ENCODE measurements at regions not wholly inside any gene's neighbourhood (a gene's known extent, or its start where the extent isn't known, plus 50 kb on each side); places are given as distances from the start of the nearest gene placed in this dataset.

DNA sequence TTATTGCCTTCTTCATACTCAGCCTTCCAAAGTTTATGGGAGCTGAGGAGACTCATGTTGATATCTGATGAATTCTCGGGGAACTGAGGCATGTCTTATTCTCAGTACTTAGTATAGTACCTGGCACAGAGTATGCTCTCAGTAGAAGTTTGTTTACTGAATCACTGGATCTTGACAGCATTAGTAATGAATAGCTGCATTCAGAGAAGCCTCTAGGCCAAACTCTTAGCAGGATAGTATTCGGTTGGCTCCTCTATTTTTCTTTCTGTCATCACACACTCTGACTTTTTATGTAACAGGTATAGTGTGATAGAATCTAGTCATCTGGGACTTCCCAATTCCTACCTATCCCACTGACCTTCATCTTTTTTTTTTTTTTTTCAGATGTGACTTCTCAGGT, 566.4 kb upstream of the MAN1A1 start (continued):
- no peak for TF ChIP-seq POLR2AphosphoS5 (IDR thresholded peaks at IDR 0.05; ENCODE audit: low read depth, low read length)

DNA sequence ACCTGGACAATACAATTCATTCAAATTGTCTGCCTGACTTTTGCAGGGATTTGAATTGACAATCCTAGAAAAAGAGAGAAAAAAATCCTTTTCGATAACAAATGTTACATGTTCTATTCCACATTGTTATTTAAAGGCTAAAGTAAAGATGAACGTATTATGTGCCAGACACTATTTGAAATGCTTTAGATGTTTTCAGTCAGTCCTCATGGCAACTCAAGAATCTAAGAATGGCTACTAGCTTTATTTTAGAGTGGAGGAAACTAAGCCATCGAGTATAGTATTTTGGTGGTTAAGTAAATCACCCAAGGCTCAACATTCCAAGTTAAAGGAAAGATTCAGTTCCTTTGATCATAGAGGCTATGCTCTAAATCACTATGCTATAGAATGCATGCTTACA, 558.6 kb upstream of the MAN1A1 start:
- H3K18ac ChIP-seq (ENCODE audit: extremely low read depth, low read length): no peak overlapping the region
- no peaks in the 10 kb centered on the region for H3K27me3 ChIP-seq (replicated peaks in 1 of 4; ENCODE audit: control insufficient read depth in 3 of 4, extremely low read depth in 1 of 4, insufficient read depth in 3 of 4, low read length in 3 of 4)
- DNase-seq (ENCODE audit: low read depth in 1 of 2, low spot score in 2 of 2) (no peak), FAIRE-seq (no peak)
- H3K4me2 ChIP-seq (ENCODE audit: insufficient read depth in 1 of 2, low read depth in 2 of 2, low read length in 2 of 2): no peak overlapping the region
- no peaks in the 10 kb centered on the region for H4K20me1 ChIP-seq (replicated peaks in 1 of 2; ENCODE audit: control insufficient read depth in 1 of 2, insufficient read depth in 2 of 2, low read length in 2 of 2)
- no peaks in the 10 kb centered on the region for H3K23me2 ChIP-seq (ENCODE audit: low read depth, low read length)
- no peak overlapping the region for H3K4me3 ChIP-seq (ENCODE audit: extremely low read depth in 1 of 4, insufficient read depth in 2 of 4, low read depth in 3 of 4, low read length in 4 of 4)
- no peak overlapping the region for H4K91ac ChIP-seq (replicated peaks; ENCODE audit: insufficient read length, low read length)
- CTCF ChIA-PET (ENCODE audit: partially characterized antibody): no interaction called here
- no peak overlapping the region for H2BK5ac ChIP-seq (ENCODE audit: low read depth, low read length)
- H2AFZ ChIP-seq (ENCODE audit: low read length): no peak overlapping the region
- H2BK120ac ChIP-seq (replicated peaks; ENCODE audit: low read depth, low read length): no peak overlapping the region
- no peaks in the 10 kb centered on the region for H3K79me2 ChIP-seq (ENCODE audit: control insufficient read depth in 1 of 2, insufficient read depth in 2 of 2, low read length in 2 of 2)
- H3K56ac ChIP-seq (replicated peaks; ENCODE audit: insufficient read length, low read depth, low read length): no peak overlapping the region
- no peak overlapping the region for H4K8ac ChIP-seq (ENCODE audit: extremely low read depth, insufficient read depth, low read length)
- no peaks in the 10 kb centered on the region for H3K36me3 ChIP-seq (ENCODE audit: control insufficient read depth in 2 of 4, insufficient read depth in 4 of 4, low read length in 3 of 4)
- no peak overlapping the region for H3K23ac ChIP-seq (ENCODE audit: insufficient read length)
- POLR2A ChIA-PET (ENCODE audit: partially characterized antibody): no interaction called here
- no peak overlapping the region for H2BK20ac ChIP-seq (ENCODE audit: low read length)
- H3K9ac ChIP-seq (replicated peaks in 1 of 4; ENCODE audit: extremely low read depth in 1 of 4, low read depth in 3 of 4, low read length in 3 of 4): no peak overlapping the region
- H2BK15ac ChIP-seq (ENCODE audit: low read length): no peak overlapping the region
- no peak overlapping the region for H3K27ac ChIP-seq (ENCODE audit: low read depth, low read length)
- H2BK12ac ChIP-seq (ENCODE audit: low read depth, low read length): no peak overlapping the region
- H4K5ac ChIP-seq (ENCODE audit: insufficient read length, low read depth, low read length): no peak overlapping the region
- no peak for TF ChIP-seq TCF12 (IDR thresholded peaks at IDR 0.05; ENCODE audit: low read depth, low read length)
- TF ChIP-seq TAF1 (IDR thresholded peaks at IDR 0.05; ENCODE audit: low read depth, low read length): no peak
- no peak for TF ChIP-seq KDM5A (IDR thresholded peaks at IDR 0.05; ENCODE audit: low read length)
- no peak for TF ChIP-seq HDAC6 (IDR thresholded peaks at IDR 0.05; ENCODE audit: low read depth, low read length)
- TF ChIP-seq SAP30 (IDR thresholded peaks at IDR 0.05; ENCODE audit: insufficient read depth, insufficient replicate concordance, low read length): no peak
- no peak for TF ChIP-seq CEBPB (IDR thresholded peaks at IDR 0.05; ENCODE audit: low read depth, low read length)
- TF ChIP-seq EZH2 (IDR thresholded peaks at IDR 0.05; ENCODE audit: low read depth, low read length, severe bottlenecking): no peak
- TF ChIP-seq CHD1 (IDR thresholded peaks at IDR 0.05; ENCODE audit: low read depth, low read length): no peak
- no peak for TF ChIP-seq KDM1A (IDR thresholded peaks at IDR 0.05; ENCODE audit: borderline replicate concordance, low read length)
- TF ChIP-seq, protein P1, sequence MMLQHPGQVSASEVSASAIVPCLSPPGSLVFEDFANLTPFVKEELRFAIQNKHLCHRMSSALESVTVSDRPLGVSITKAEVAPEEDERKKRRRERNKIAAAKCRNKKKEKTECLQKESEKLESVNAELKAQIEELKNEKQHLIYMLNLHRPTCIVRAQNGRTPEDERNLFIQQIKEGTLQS (IDR thresholded peaks at IDR 0.05; ENCODE audit: insufficient read depth, low read depth, low read length): no peak
- no peak for TF ChIP-seq RBBP5 (IDR thresholded peaks at IDR 0.05; ENCODE audit: borderline replicate concordance, low read depth, low read length)
- H3K4ac ChIP-seq (replicated peaks; ENCODE audit: insufficient read length, low read depth, low read length): no peak overlapping the region
- no peaks in the 10 kb centered on the region for H3K4me1 ChIP-seq (replicated peaks in 1 of 4; ENCODE audit: control insufficient read depth in 3 of 4, insufficient read depth in 4 of 4, low read length in 3 of 4)
- no peaks in the 10 kb centered on the region for H3K79me1 ChIP-seq (ENCODE audit: low read depth, low read length)
- WGBS, 2 experiments (ENCODE audit: extremely low coverage in 1 of 2, insufficient coverage in 1 of 2, insufficient read length in 1 of 2, insufficient replicate concordance in 2 of 2, low coverage in 1 of 2, low lambda C conversion rate in 2 of 2, missing lambda C conversion rate in 1 of 2): 62% methylated on average over 3 of the region's 3 CpGs; no CpG with 5 or more reads in 1 of the 2 experiments
- no peaks in the 10 kb centered on the region for H3K9me3 ChIP-seq (ENCODE audit: insufficient read depth in 2 of 2, low read depth in 1 of 2, low read length in 1 of 2)
- no peak overlapping the region for H2AK5ac ChIP-seq (ENCODE audit: low read depth, low read length)
- H3K14ac ChIP-seq (ENCODE audit: insufficient read length): no peak overlapping the region
